Neural cell (in vitro differentiated cells): ENCODE measurements at regions not wholly inside any gene's neighbourhood (a gene's known extent, or its start where the extent isn't known, plus 50 kb on each side); places are given as distances from the start of the nearest gene placed in this dataset.

Source experiments
- CTCF ChIP-seq: fragments of 450-650 bp; IDR thresholded peaks from 2 replicates; pipeline ENCODE4 v1.5.1; 2014; ENCODE audit warnings: antibody characterized with exemption, mild to moderate bottlenecking, moderate library complexity; ENCODE audit not compliant: poor library complexity, severe bottlenecking
- EP300 ChIP-seq: fragments of 450-650 bp; conservative IDR thresholded peaks from 2 replicates; pipeline ENCODE4 v1.6.1; 2014; ENCODE audit warnings: antibody characterized with exemption, mild to moderate bottlenecking, moderate library complexity; ENCODE audit not compliant: poor library complexity, severe bottlenecking
- EZH2 ChIP-seq: fragments of 200-600, 300-800 bp; shearing (Covaris generic), sonication (generic); IDR thresholded peaks from 2 replicates; pipeline ENCODE4 v1.6.1; 2014; ENCODE audit warnings: antibody characterized with exemption, low read length, borderline replicate concordance, mild to moderate bottlenecking; ENCODE audit not compliant: insufficient read depth, poor library complexity, severe bottlenecking
- MXI1 ChIP-seq: fragments of 450-650 bp; conservative IDR thresholded peaks from 2 replicates; pipeline ENCODE4 v1.6.1; 2014; ENCODE audit warnings: antibody characterized with exemption, mild to moderate bottlenecking; ENCODE audit not compliant: poor library complexity, severe bottlenecking
- POLR2AphosphoS5 ChIP-seq: IDR thresholded peaks from 2 replicates; pipeline ENCODE4 v1.6.1; 2012
- RAD21 ChIP-seq: fragments of 450-650 bp; conservative IDR thresholded peaks from 2 replicates; pipeline ENCODE4 v1.6.1; 2014; ENCODE audit warnings: antibody characterized with exemption, mild to moderate bottlenecking, moderate library complexity
- REST ChIP-seq: IDR thresholded peaks from 2 replicates; pipeline ENCODE4 v1.6.1; 2012; ENCODE audit warnings: borderline replicate concordance
- TAF1 ChIP-seq: IDR thresholded peaks from 2 replicates; pipeline ENCODE4 v1.6.1; 2012; ENCODE audit warnings: low read depth

DNA sequence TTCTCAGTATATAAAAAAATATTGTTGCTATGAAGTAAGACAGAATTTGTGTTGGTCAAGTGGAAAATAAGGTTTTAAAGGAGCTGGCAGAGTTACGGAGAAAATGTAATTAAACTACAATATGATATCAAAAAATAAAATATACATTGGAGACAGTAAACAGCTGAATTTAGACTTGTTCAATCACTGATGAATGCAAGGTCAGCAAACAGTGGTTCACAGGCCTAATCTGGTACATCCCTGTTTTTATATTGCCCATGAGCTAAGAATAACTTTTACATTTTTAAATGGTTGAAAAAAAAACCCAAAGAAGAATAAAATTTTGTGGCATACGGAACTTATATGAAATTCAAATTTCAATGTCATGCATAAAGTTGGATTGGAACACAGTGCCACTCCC lies 131.0 kb upstream of the TRIB2 start:
- no peak for TF ChIP-seq CTCF
- no peak for TF ChIP-seq REST
- TF ChIP-seq EZH2, result no peak
- TF ChIP-seq POLR2AphosphoS5, result no peak
- no peak for TF ChIP-seq EP300
- TF ChIP-seq TAF1, result no peak
- TF ChIP-seq RAD21, result no peak
- TF ChIP-seq MXI1, result no peak
